CD4-positive, CD25-positive, alpha-beta regulatory T cell (primary cell): ENCODE measurements at regions not wholly inside any gene's neighbourhood (a gene's known extent, or its start where the extent isn't known, plus 50 kb on each side); places are given as distances from the start of the nearest gene placed in this dataset.

ENCODE experiments used
- ATAC-seq, 2 donors: fragments of 150-1000 bp; cut with Tn5 transposase; one replicate each; pipeline ENCODE4 v1.10.0; 2021; ENCODE audit warnings: low read depth in 2 of 2, moderate number of reproducible peaks in 2 of 2, moderate library complexity in 1 of 2
- DNase-seq, 3 donors: peaks; one replicate each; pipeline versions ENCODE4 v3.0.0 to v3.0.0-alpha.2; 2012 to 2022; ENCODE audit warnings: mixed read lengths in 1 of 3
- H3K27ac ChIP-seq: one replicate; pipeline ENCODE4 v1.7.0; 2013; ENCODE audit warnings: mild to moderate bottlenecking, low read length; ENCODE audit not compliant: insufficient read depth, poor library complexity, severe bottlenecking
- H3K27me3 ChIP-seq: one replicate; pipeline ENCODE4 v1.7.0; 2013; ENCODE audit warnings: low read length; ENCODE audit not compliant: control insufficient read depth, insufficient read depth
- H3K36me3 ChIP-seq: one replicate; pipeline ENCODE4 v1.7.0; 2013; ENCODE audit warnings: mild to moderate bottlenecking, low read length, moderate library complexity; ENCODE audit not compliant: control insufficient read depth, insufficient read depth
- H3K4me1 ChIP-seq: 2 replicates; pipeline ENCODE4 v1.7.0; 2013; ENCODE audit warnings: mild to moderate bottlenecking, low read length; ENCODE audit not compliant: insufficient read depth, control insufficient read depth, poor library complexity, severe bottlenecking
- H3K4me3 ChIP-seq: one replicate; pipeline ENCODE4 v1.7.0; 2013; ENCODE audit warnings: low read depth, mild to moderate bottlenecking, low read length, moderate library complexity
- H3K9me3 ChIP-seq, 2 experiments: 1 replicate in 1 of 2; 2 replicates in 1 of 2; pipeline ENCODE4 v1.7.0; 2013; ENCODE audit warnings: low read length in 2 of 2, mild to moderate bottlenecking in 1 of 2, moderate library complexity in 1 of 2; ENCODE audit not compliant: control insufficient read depth in 2 of 2
- H3K27ac Mint-ChIP-seq, 3 donors: one replicate each; pipeline ENCODE4 v1.8.0; 2020 to 2022; ENCODE audit warnings: mild to moderate bottlenecking in 3 of 3, mixed read lengths in 3 of 3, moderate library complexity in 2 of 3
- H3K27me3 Mint-ChIP-seq: one replicate; pipeline ENCODE4 v1.8.0; 2022; ENCODE audit warnings: mild to moderate bottlenecking, mixed read lengths
- H3K36me3 Mint-ChIP-seq: one replicate; pipeline ENCODE4 v1.8.0; 2020; ENCODE audit warnings: mixed read lengths
- H3K4me1 Mint-ChIP-seq, 4 donors: one replicate each; pipeline ENCODE4 v1.8.0; 2020 to 2022; ENCODE audit warnings: mixed read lengths in 4 of 4, mild to moderate bottlenecking in 1 of 4
- H3K4me3 Mint-ChIP-seq, 4 donors: one replicate each; pipeline ENCODE4 v1.8.0; 2020 to 2022; ENCODE audit warnings: mild to moderate bottlenecking in 4 of 4, mixed read lengths in 4 of 4, moderate library complexity in 3 of 4
- H3K9me3 Mint-ChIP-seq, 7 donors: one replicate each; pipeline ENCODE4 v1.8.0; 2020 to 2022; ENCODE audit warnings: mixed read lengths in 7 of 7, mild to moderate bottlenecking in 3 of 7, moderate library complexity in 2 of 7

DNA sequence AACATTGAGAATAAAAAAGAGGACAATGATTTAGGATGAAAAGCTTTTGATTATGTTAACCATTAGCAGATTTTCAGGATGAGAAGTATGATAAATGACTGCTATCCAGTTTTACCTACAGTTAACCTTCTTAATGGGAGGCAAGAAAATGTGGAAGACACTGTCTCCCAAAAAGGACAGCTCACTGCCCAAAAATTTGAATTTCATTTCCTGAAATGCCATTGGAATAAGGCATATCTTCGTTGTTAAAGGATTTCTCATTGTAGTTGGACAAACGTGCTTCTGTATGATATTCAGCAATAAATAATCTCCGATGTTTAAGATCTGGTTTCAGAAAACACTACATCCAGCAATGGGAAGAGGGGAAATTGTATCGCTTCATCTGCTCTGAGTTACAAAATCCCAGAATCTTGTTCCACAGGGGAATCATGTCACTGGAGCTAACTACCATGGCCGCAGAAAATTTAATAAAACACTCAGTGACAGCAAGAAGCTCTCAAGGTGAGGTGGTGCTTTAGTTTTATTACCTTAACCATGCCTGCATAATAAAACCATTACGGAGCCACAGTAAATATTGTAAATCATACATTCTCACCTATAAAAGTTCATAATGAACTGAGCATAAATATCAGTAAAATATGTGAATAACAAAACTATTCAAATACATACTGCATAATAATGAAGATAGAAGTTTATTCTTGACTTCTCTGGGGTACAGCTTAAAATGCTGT lies 552.3 kb downstream of the PCDH7 start:
- Mint-ChIP-seq H3K36me3 (no peaks in the 10 kb centered on the region), H3K27me3 (no peaks in the 10 kb centered on the region), H3K4me1 (no peaks in the 10 kb centered on the region), H3K4me3 (no peak overlapping the region), H3K9me3 (peaks cover 2 to 20% (median 9%) of the 10 kb centered on the region in 7 donors), H3K27ac (no peak overlapping the region)
- no peaks in the 10 kb centered on the region for H3K36me3 ChIP-seq
- no peak overlapping the region for H3K27ac ChIP-seq
- peaks cover 0 to 3% of the 10 kb centered on the region in 2 experiments for H3K9me3 ChIP-seq
- H3K4me1 ChIP-seq, result no peaks in the 10 kb centered on the region
- ATAC-seq, result no peak
- DNase-seq, result no peak
- no peak overlapping the region for H3K4me3 ChIP-seq
- no peaks in the 10 kb centered on the region for H3K27me3 ChIP-seq

DNA sequence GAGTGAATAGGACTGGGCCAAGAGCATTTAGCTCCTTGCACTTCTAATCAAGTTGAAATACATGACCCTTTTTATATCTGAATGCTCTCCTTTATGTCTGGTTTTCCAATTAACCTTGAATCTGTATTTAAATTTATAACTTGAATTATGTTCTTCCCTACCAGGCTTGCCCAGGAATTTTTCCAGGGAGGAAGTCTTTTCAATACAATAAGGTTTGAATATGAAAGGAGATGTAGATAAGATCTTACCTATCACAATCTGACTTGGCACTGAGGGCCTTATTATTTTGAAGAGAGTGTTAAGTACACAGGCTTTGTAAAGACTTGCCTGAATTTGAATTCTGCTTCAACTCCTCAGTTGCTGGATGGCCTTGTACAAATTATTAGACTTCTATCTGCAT lies 555.7 kb downstream of the PCDH7 start:
- no peak for ATAC-seq
- DNase-seq, result no peak
- Histone ChIP-seq H3K36me3 (no peaks in the 10 kb centered on the region), H3K27me3 (no peaks in the 10 kb centered on the region), H3K27ac (no peak overlapping the region), H3K4me1 (no peaks in the 10 kb centered on the region), H3K4me3 (no peak overlapping the region), H3K9me3 (peaks cover 0 to 3% of the 10 kb centered on the region in 2 experiments)
- Mint-ChIP-seq H3K9me3 (peaks cover 0 to 16% (median 6%) of the 10 kb centered on the region in 7 donors), H3K36me3 (no peaks in the 10 kb centered on the region), H3K27ac (no peak overlapping the region), H3K4me3 (no peak overlapping the region), H3K4me1 (no peaks in the 10 kb centered on the region), H3K27me3 (no peaks in the 10 kb centered on the region)

DNA sequence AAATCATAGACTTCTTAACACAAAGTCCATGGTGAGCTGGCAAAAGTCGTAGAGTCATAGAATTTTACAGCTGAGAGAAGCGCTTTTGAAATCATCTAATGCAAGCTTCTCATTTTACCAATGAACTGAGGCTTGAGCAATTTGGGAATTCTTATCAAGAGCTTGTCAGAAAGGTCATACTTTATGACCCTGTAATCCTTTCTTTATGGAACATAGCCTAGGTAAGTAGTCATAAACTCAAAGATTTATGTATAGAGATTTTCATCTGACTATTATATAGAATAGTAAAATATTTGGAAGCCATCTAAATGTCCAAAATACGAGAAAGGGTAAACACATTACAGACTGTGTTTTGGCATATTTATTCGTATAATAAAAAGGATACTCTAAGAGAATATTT lies 563.5 kb downstream of the PCDH7 start:
- Mint-ChIP-seq H3K4me1 (no peaks in the 10 kb centered on the region), H3K27me3 (no peaks in the 10 kb centered on the region), H3K36me3 (no peaks in the 10 kb centered on the region), H3K27ac (no peak overlapping the region), H3K9me3 (peaks cover 0 to 42% (median 7%) of the 10 kb centered on the region in 7 donors), H3K4me3 (no peak overlapping the region)
- H3K27ac ChIP-seq, result no peak overlapping the region
- no peaks in the 10 kb centered on the region for H3K4me1 ChIP-seq
- DNase-seq (no peak), ATAC-seq (no peak)
- H3K27me3 ChIP-seq, result no peaks in the 10 kb centered on the region
- H3K36me3 ChIP-seq, result no peaks in the 10 kb centered on the region
- H3K9me3 ChIP-seq, result no peaks in the 10 kb centered on the region
- no peak overlapping the region for H3K4me3 ChIP-seq

DNA sequence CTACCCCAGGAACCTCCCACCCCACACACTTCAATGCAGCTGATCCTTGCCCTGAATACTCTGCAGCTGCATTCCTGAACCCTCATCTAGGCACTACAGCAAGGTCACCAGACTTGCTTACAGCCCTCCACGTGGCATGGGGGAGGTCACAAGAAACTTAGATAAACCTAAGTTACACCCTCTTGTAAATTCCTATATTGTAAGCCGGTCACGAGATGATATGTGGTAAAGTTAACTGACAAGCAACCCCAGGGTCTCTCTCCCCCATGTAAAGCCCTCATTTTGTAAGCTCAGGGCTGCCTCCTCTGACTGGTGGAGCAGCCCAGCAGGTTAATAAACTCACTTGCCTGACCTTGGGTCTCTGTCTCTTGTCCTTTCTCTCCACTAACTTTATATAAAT lies 570.7 kb downstream of the PCDH7 start:
- H3K27me3 Mint-ChIP-seq, result no peaks in the 10 kb centered on the region
- H3K4me1 Mint-ChIP-seq, result no peaks in the 10 kb centered on the region

DNA sequence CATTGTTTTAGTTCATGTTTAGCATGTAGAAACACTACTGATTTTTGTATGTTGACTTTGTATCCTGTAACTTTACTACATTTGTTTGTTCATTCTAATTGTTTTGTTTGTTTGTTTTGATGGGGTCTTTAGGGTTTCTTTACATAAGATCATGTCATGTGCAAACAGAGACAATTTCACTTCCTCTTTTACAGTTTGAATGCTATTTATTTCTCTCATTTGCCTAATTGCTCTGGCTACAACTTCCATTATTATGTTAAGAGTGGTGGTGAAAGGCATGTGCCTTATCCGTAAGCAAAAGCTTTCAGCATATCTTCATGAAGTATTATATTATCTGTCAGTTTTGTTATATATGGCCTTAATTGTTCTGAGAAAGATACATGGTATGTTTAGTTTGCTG lies 571.1 kb downstream of the PCDH7 start:
- H3K4me1 Mint-ChIP-seq, result no peaks in the 10 kb centered on the region
- Histone ChIP-seq H3K27ac (no peak overlapping the region), H3K27me3 (no peaks in the 10 kb centered on the region), H3K4me3 (no peak overlapping the region), H3K9me3 (no peaks in the 10 kb centered on the region), H3K4me1 (no peaks in the 10 kb centered on the region), H3K36me3 (no peaks in the 10 kb centered on the region)
- DNase-seq (no peak), ATAC-seq (no peak)
- peaks cover 0 to 18% (median 9%) of the 10 kb centered on the region in 7 donors for H3K9me3 Mint-ChIP-seq
- H3K27ac Mint-ChIP-seq, result no peak overlapping the region
- no peaks in the 10 kb centered on the region for H3K27me3 Mint-ChIP-seq
- H3K4me3 Mint-ChIP-seq, result no peak overlapping the region
- no peaks in the 10 kb centered on the region for H3K36me3 Mint-ChIP-seq

More for the DNA sequence above, 570.7 kb downstream of the PCDH7 start:
- H3K27me3 ChIP-seq, result no peaks in the 10 kb centered on the region
- Mint-ChIP-seq H3K4me3 (no peak overlapping the region), H3K9me3 (peaks cover 0 to 18% (median 9%) of the 10 kb centered on the region in 7 donors), H3K36me3 (no peaks in the 10 kb centered on the region), H3K27ac (no peak overlapping the region)
- no peak overlapping the region for H3K4me3 ChIP-seq
- ATAC-seq, result no peak
- H3K27ac ChIP-seq, result no peak overlapping the region
- no peaks in the 10 kb centered on the region for H3K4me1 ChIP-seq
- DNase-seq, result no peak
- H3K9me3 ChIP-seq, result no peaks in the 10 kb centered on the region
- no peaks in the 10 kb centered on the region for H3K36me3 ChIP-seq

DNA sequence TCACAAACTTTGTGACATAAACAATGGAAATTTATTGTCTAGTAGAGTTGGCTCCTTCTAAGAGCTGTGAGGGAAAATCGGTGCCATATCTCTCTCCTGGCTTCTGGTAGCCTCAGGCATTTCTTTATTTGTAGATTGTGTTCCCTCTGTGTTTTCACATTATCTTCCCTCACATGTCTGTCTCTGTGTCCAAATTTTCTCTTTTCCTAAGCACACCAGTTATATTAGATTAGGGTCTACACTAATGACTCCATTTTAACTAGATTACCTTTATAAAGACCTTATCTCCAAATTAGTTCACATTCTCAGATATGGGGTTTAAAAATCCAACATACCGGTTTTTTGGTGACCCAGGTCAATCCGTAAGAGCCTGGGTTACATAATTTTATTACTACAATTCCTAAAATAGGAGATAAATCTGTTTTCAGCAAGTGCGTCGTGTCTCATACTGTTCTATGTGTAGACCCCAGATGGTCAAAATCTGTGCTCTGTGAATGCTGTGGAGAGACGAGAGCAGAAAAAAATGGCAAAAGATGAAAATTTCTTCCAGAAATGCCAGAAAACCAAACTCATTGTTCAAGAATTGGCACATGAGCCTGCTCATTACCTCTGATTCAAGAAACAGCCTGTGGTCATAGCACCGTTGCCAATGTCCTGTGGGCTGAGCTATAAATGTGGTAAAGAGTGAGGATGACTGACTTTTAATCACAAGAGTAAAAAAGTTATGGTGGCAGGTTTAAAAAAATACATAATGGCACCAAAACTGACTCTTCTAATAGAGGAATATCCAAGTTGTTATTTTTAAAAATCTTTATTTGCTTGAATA lies 574.7 kb downstream of the PCDH7 start:
- no peaks in the 10 kb centered on the region for H3K9me3 ChIP-seq
- Mint-ChIP-seq H3K27ac (no peak overlapping the region), H3K4me3 (no peak overlapping the region), H3K4me1 (no peaks in the 10 kb centered on the region), H3K9me3 (peaks cover 2 to 21% (median 8%) of the 10 kb centered on the region in 7 donors), H3K27me3 (no peaks in the 10 kb centered on the region), H3K36me3 (no peaks in the 10 kb centered on the region)
- ATAC-seq (no peak), DNase-seq (no peak)
- no peaks in the 10 kb centered on the region for H3K27me3 ChIP-seq
- H3K27ac ChIP-seq, result no peak overlapping the region
- no peaks in the 10 kb centered on the region for H3K4me1 ChIP-seq
- no peaks in the 10 kb centered on the region for H3K36me3 ChIP-seq
- H3K4me3 ChIP-seq, result no peak overlapping the region

DNA sequence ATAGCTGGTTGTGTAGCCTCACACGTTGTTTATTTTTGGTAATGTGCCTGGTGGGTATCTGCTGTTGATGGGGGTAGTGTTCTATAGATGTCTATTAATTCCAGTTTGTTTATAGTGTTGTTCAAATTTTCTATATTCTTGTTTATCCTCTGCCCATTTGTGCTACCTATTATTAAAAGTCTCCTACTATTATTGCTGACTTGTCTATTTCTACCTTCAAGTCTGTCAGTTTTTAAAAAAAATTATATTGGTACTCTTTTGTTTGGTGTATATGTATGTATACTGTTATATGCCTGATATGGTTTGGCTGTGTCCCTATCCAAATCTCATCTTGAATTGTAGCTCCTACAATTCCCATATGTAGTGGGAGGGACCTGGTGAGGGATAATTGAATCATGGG lies 578.6 kb downstream of the PCDH7 start:
- Histone ChIP-seq H3K9me3 (peaks cover 0 to 7% of the 10 kb centered on the region in 2 experiments), H3K36me3 (no peaks in the 10 kb centered on the region), H3K4me3 (no peak overlapping the region), H3K4me1 (no peaks in the 10 kb centered on the region), H3K27me3 (no peaks in the 10 kb centered on the region), H3K27ac (no peak overlapping the region)
- no peak for DNase-seq
- Mint-ChIP-seq H3K27ac (no peak overlapping the region), H3K27me3 (no peaks in the 10 kb centered on the region), H3K4me3 (no peak overlapping the region), H3K9me3 (peaks cover 0 to 14% (median 5%) of the 10 kb centered on the region in 7 donors), H3K36me3 (no peaks in the 10 kb centered on the region), H3K4me1 (no peaks in the 10 kb centered on the region)
- ATAC-seq, result no peak
